Suppressor macrophage (primary cell): ENCODE measurements at regions not wholly inside any gene's neighbourhood (a gene's known extent, or its start where the extent isn't known, plus 50 kb on each side); places are given as distances from the start of the nearest gene placed in this dataset.

ENCODE experiments used
- DNase-seq, 4 experiments: peaks; one replicate each; pipeline ENCODE4 v3.0.0-alpha.2; 2020 to 2022

GRCh38 chr12:34292736-34293625, 270.7 kb downstream of the ALG10 start:
- DNase-seq, result no peak

DNA sequence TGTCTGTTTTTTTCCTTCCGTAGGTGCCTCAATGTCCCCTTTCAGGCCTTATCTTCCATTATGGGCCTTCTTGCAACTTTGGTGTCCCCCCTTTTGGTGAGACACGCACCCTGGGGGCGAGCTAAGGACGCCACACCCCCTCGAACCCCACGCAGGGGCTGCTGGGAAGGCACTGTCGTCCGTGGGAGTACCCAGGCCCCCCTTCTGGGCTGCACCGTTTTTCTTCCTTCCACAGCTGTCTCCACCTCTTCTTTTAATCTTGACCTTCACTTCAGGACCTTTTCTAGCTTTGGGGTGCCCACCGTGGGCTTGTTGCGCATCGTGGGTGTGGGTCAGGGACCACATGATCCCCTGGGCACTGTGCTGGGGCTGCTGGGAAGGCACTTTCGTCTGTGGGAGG, 271.8 kb downstream of the ALG10 start:
- no peak for DNase-seq

DNA sequence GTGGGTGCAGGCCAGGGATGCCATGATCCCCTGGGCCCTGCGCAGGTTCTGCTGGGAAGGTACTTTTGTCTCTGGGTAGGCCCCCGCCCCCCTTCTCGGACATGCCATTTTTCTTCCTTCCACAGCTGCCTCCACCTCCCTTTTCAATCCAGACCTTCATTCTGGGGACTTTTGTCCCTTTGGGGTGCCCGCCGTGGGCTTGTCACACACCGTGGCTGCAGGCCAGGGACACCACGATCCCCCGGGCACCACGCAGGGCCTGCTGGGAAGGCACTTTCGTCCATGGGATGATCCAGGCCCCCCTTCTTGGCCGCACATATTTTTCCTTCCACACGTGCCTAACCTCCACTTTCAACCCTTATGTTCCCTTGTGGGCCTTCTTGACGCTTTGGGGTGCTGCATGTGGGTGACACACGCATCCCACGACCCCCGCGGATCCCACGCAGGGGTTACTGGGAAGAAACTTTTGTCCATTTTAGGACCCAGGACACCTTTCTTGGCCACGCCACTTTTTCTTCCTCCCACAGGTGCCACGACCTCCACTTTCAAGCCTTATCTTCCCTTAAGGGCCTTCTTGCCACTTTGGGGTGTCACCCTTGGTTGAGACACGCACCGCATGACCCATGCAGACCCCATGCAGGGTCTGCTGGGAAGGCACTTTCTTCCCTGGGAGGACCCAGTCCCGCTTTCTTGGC, 272.5 kb downstream of the ALG10 start:
- no peak for DNase-seq

- no peak for DNase-seq
Observed at GRCh38 chr12:34295366-34296142, 273.3 kb downstream of the ALG10 start.

- no peak for DNase-seq
Observed at GRCh38 chr12:34296143-34297041, 274.1 kb downstream of the ALG10 start.

DNA sequence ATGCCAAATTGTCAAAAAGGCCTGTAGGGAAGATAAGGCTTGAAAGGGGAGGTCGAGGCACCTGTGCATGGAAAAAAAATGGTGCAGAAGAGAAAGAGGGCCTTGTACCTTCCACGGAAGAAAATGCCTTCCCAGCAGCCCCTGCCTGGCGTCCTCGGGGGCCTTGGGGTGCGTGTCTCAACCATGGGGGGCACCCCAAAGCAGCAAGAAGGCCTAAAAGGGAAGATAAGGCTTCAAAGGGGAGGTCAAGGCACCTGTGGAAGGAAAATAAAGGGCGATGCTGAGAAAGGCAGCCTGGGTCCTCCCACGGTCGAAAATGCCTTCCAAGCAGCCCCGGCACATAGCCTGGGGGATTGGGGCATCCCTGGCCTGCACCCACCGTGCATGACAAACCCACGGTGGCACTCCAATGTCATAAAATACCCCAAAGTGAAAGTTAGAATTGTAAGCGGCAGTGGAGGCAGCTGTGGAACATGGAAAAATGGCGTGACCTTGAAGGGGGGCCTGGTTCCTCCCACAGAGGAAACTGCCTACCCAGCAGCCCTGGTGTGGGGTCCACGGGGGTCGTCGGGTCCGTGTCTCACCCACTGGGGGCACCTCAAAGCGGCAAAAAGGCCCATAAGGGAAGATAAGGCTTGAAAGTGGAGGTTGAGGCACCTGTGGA, 275.0 kb downstream of the ALG10 start:
- DNase-seq, result no peak

- DNase-seq, result no peak
Observed at GRCh38 chr12:34297790-34298164, 275.5 kb downstream of the ALG10 start.

DNA sequence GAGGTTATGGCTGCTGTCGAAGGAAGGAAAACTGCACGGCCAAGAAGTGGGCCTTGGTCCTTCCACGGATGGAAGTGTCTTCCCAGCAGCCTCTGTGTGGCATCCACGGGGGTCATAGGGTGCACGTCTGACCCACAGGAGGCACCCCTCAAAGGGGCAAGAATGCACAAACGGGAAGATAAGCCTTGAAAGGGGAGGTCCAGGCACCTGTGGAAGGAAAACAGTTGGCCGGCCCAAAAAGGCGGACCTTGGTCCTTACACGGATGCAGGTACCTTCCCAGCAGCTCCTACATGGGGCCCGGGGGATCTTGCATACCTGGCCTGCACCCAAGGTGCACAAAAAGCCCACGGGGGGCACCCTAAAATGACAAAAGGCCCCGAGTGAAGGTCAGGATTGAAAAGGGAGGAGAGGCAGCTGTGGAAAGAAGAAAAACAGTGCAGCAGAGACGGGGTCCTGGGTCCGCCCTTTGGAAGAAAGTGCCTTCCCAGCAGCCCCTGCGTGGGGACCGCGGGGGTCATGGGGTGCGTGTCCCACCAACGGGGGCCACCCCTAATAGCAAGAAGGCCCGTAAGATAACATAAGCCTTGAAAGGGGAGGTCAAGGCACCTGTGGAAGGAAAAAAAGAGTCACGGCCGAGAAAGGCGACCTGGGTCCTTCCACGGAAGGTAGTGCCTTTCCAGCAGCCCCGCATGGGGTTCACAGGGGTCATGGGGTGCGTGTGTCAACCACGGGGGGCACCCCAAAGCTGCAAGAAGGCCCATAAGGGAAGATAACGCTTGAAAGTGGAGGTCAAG, 276.1 kb downstream of the ALG10 start:
- DNase-seq, result no peak

GRCh38 chr12:34298971-34299801, 276.9 kb downstream of the ALG10 start:
- no peak for DNase-seq

- no peak for DNase-seq
Observed at GRCh38 chr12:34299802-34300193, 277.5 kb downstream of the ALG10 start.

DNA sequence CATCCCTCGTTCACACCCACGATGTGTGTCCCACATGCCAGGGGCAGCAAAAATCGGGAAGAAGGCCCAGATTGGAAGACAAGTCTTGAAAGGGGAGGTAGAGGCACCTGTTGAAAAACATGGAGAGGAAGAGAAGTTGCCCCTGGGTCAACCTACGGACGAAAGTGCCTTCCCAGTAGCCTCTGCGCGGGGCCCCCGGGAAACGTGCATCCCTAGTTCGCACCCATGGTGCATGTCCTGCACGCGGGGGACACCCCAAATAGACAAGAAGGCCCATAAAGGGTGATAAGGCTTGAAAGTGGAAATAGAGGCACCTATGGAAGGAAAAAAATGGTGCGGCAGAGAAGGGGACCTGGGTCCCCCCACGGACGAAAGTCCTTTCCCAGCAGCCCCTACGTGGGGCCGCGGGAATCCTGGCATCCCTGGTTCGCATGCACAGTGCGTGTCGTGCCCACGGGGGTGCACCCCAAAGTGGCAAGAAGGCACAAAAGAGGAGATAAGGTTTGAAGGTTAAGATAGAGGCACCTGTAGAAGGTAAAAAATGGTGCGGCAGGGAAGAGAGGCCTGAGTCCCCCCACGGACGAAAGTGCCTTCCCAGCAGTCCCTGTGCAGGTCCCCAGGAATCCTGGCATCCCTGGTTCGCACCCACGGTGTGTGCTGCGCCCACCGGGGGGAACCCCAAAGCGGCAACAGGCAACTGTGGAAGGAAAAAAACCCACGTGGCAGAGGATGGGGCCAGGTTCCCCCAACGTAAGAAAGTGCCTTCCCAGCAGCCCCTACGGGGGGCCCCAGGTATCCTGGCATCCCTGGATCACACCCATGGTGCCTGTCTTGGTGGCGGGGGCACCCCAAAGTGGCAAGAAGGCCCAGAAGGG, 278.3 kb downstream of the ALG10 start:
- DNase-seq, result no peak

DNA sequence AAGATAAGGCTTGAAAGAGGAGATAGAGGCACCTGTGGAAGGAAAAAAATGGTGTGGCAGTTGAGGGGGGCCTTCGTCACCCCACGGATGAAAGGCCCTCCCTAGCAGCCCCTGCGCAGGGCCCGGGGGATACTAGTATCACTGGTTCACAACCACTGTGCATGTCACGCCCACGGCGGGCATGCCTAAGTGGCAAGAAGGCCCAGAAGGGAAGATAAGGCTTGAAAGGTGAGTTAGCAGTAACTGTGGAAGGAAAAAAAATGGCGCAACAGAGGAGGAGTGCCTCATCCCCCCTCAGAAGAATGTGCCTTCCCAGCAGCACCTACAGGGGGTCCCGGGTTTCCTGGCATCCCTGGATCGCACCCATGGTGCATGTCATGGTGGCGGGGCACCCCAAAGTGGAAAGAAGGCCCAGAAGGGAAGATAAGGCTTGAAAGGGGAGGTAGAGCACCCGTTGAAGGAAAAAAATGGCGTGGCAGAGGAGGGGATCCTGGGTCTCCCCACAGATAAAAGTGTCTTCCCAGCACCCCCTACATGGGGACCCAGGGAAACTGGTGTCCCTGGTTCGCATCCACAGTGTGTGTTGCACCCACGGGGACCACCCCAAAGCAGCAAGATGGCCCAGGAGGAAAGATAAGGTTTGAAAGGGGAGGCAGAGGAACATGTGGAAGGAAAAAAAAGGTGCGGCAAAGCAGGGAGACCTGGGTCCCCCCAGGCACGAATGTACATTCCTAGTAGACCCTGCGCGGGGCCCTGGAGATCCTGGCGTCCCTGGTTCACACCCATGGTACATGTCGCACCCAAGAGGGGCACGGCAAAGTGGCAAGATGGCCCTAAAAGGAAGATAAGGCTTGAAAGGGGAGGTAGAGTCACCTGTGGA, 279.2 kb downstream of the ALG10 start:
- DNase-seq, result no peak

DNA sequence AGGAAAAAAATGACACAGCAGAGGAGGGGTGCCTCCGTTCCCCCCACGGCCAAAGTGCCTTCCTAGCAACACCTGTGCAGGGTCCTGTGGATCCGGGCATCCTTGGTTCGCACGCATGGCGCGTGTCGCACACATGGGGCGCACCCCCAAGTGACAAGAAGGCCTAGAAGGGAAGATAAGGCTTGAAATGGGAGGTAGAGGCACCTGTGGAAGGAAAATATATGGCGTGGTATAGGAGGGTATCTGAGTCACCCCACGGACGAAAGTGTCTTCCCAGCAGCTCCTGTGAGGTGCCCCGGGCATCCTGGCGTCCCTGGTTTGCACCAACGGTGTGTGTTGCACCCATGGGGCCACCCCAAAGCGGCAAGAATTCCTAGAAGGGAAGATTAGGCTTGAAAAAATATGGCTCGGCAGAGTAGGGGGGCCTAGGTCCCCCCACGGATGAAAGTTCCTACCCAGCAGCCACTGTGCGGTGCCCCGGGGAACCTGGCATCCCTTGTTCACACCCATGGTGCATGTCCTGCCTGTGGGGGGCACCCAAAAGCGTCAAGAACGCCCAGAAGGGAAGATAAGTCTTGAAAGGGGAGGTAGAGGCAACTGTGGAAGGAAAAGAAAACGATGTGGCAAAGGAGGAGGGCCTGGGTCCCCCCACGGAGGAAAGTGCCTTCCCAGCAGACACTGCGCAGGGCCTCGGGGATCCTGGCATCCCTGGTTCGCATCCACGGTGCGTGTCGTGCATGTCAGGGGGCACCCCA, 280.0 kb downstream of the ALG10 start:
- DNase-seq, result no peak

- no peak for DNase-seq
Observed at GRCh38 chr12:34303091-34303870, 281.0 kb downstream of the ALG10 start.

- DNase-seq, result no peak
Observed at GRCh38 chr12:34304001-34304400, 281.7 kb downstream of the ALG10 start.

DNA sequence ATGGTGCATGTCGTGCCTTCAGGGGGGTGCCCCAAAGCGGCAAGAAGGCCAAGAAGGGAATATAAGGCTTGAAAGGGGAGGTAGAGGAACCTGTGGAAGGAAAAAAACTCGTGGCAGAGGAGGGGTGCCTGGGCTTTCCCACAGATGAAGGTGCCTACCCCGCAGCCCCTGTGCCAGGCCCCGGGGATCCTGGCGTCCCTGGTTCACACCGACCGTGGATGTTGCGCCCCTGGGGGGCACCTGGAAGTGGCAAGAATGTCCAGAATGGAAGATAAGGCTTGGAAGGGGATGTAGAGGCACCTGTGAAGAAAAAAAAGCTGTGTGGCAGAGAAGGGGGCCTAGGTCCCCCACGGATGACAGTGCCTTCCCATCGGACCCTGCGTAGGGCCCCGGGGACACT, 282.2 kb downstream of the ALG10 start:
- no peak for DNase-seq
